HepG2 (cell line): ENCODE measurements at regions not wholly inside any gene's neighbourhood (a gene's known extent, or its start where the extent isn't known, plus 50 kb on each side); places are given as distances from the start of the nearest gene placed in this dataset.

Experiments used
- CTCF ChIP-seq: sonication (generic); formaldehyde crosslinking; IDR thresholded peaks from 2 replicates; pipeline ENCODE4 v1.5.0; 2020; ENCODE audit warnings: mild to moderate bottlenecking, missing genetic modification reagents, moderate library complexity
- GTF2F1 ChIP-seq: fragments of 150-350 bp; IDR thresholded peaks from 2 replicates; pipeline ENCODE4 v1.6.1; 2014; ENCODE audit warnings: low read length
- KDM4B ChIP-seq: sonication (generic); formaldehyde crosslinking; IDR thresholded peaks from 2 replicates; pipeline ENCODE4 v1.4.0; 2020; ENCODE audit warnings: missing genetic modification reagents
- MIER2 ChIP-seq: IDR thresholded peaks from 2 replicates; pipeline ENCODE4 v1.6.1; 2016; ENCODE audit warnings: missing biosample characterization, missing genetic modification reagents
- NR1H2 ChIP-seq: sonication (generic); formaldehyde crosslinking; IDR thresholded peaks from 2 replicates; pipeline ENCODE4 v1.8.1; 2022; ENCODE audit warnings: low read depth, missing genetic modification reagents, borderline replicate concordance
- ZNF407 ChIP-seq: sonication (generic); formaldehyde crosslinking; IDR thresholded peaks from one replicate; pipeline ENCODE4 v1.5.1; 2020; ENCODE audit warnings: mild to moderate bottlenecking, missing genetic modification reagents; ENCODE audit errors: not compliant biosample characterization
- ZNF496 ChIP-seq: sonication (generic); formaldehyde crosslinking; IDR thresholded peaks from 2 replicates; pipeline ENCODE4 v1.8.1; 2023; ENCODE audit warnings: mild to moderate bottlenecking, moderate library complexity, missing genetic modification reagents; ENCODE audit not compliant: insufficient replicate concordance
- ZNF781 ChIP-seq: sonication (generic); formaldehyde crosslinking; IDR thresholded peaks from 2 replicates; pipeline ENCODE4 v1.5.1; 2020; ENCODE audit warnings: borderline replicate concordance, mild to moderate bottlenecking, missing genetic modification reagents; ENCODE audit errors: not compliant biosample characterization

GRCh38 chr10:83657487-83657886 is 481.8 kb upstream of the GHITM start:
- TF ChIP-seq CTCF (CRISPR knock-in tag): no peak
- TF ChIP-seq GTF2F1: no peak
- TF ChIP-seq MIER2 (CRISPR knock-in tag): no peak
- TF ChIP-seq ZNF496: no peak
- TF ChIP-seq NR1H2: no peak
- TF ChIP-seq KDM4B (CRISPR knock-in tag): no peak
- no peak for TF ChIP-seq ZNF407 (CRISPR knock-in tag)
- TF ChIP-seq ZNF781 (CRISPR knock-in tag): no peak
